Karpas-422 (cell line): ENCODE measurements at regions not wholly inside any gene's neighbourhood (a gene's known extent, or its start where the extent isn't known, plus 50 kb on each side); places are given as distances from the start of the nearest gene placed in this dataset.
A peak's percentile ranks its signal among the peaks of the same experiment; 100 is the strongest.

Experiments
- DNase-seq: peaks from one replicate; pipeline ENCODE4 v3.0.0-alpha.2; 2015
- H2AFZ ChIP-seq: fragments of 200-600 bp; sonication (generic); 2 replicates; pipeline ENCODE4 v1.6.1; 2014; ENCODE audit warnings: antibody characterized with exemption, low read length, mixed read lengths
- H3K27ac ChIP-seq: fragments of 200-600 bp; sonication (generic); 2 replicates; pipeline ENCODE4 v1.5.1; 2014; ENCODE audit warnings: mild to moderate bottlenecking, low read length, moderate library complexity
- H3K27me3 ChIP-seq: fragments of 200-600 bp; sonication (generic); 2 replicates; pipeline ENCODE4 v1.6.1; 2014; ENCODE audit warnings: low read length, mixed read lengths
- H3K36me3 ChIP-seq: fragments of 200-600 bp; sonication (generic); 2 replicates; pipeline ENCODE4 v1.6.1; 2014; ENCODE audit warnings: low read length, mixed read lengths; ENCODE audit not compliant: insufficient read depth
- H3K4me1 ChIP-seq: fragments of 200-600 bp; sonication (generic); 2 replicates; pipeline ENCODE4 v1.6.1; 2014; ENCODE audit warnings: mild to moderate bottlenecking, low read length, mixed read lengths
- H3K4me2 ChIP-seq: fragments of 200-600 bp; sonication (generic); 2 replicates; pipeline ENCODE4 v1.6.1; 2014; ENCODE audit warnings: low read length, low read depth, mild to moderate bottlenecking; ENCODE audit not compliant: poor library complexity, severe bottlenecking
- H3K4me3 ChIP-seq: fragments of 200-600 bp; sonication (generic); 2 replicates; pipeline ENCODE4 v1.5.1; 2014; ENCODE audit warnings: mild to moderate bottlenecking, antibody characterized with exemption, low read length, mixed read lengths
- H3K79me2 ChIP-seq: fragments of 200-600 bp; sonication (generic); 2 replicates; pipeline ENCODE4 v1.6.1; 2014; ENCODE audit warnings: mild to moderate bottlenecking, low read length, mixed read lengths
- H3K9ac ChIP-seq: fragments of 200-600 bp; sonication (generic); 2 replicates; pipeline ENCODE4 v1.6.0; 2014; ENCODE audit warnings: low read length
- H3K9me2 ChIP-seq: fragments of 200-600 bp; sonication (generic), shearing (Covaris generic); replicated peaks from 2 replicates; pipeline ENCODE4 v1.6.0; 2014; ENCODE audit warnings: mild to moderate bottlenecking, low read length, moderate library complexity; ENCODE audit not compliant: insufficient read depth
- H3K9me3 ChIP-seq: fragments of 300-700, 200-600 bp; sonication (generic); 2 replicates; pipeline ENCODE4 v1.6.1; 2014; ENCODE audit warnings: low read length, mixed read lengths
- H4K20me1 ChIP-seq: fragments of 200-600 bp; sonication (generic); 2 replicates; pipeline ENCODE4 v1.6.1; 2014; ENCODE audit warnings: mild to moderate bottlenecking, antibody characterized with exemption, low read length, low read depth; ENCODE audit not compliant: insufficient read depth

DNA sequence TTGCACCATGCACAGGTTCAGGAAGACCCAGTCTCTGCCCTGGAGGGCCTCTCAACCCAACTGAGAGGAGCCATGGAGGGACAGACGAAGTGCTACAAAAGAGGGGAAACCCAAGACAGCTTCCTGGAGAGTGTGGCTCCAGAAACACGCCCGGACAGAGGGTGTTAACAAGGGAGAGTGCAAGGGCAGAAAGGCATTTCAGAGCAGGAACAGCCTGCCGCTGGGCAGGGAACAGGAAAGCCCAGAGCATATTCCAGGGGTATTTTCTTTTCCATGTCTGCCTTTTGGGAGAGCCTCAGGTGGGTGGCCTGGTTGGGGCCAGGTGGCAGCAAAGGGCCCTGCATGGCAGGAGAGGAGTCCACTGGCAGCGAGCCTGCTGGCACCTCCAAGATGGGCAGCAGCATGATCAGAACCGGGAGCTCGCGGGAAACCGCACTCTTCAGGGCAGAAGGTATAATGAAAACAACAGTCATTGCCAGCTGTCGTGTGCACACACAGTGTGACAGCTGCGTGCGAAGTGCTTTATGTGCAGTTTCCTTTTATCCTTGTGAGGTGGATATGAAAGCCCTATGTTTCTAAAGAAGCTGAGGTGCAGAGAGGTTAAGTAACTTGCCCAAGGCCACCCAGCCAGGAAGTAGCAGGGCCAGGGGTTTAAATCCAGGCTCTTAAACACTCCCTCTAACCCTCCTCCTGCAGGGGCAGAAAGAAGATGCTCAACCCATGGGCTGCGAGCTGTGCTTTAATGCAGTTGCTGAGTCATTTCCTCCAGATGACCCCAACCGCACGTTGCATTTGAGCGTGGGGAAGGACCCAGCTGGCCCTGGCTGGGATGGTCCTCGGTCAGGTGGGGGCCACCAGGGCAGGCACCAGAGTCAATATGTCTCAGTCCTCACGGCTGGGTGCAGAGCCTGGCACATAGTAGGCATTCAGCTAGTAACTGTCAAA, 128.6 kb downstream of the OAT start:
- H3K4me2 ChIP-seq: no peak overlapping the region
- H3K9me3 ChIP-seq: no peaks in the 10 kb centered on the region
- no peak overlapping the region for H2AFZ ChIP-seq
- no peak overlapping the region for H3K27ac ChIP-seq
- no peak overlapping the region for H3K9ac ChIP-seq
- H3K27me3 ChIP-seq: no peaks in the 10 kb centered on the region
- no peaks in the 10 kb centered on the region for H3K36me3 ChIP-seq
- peaks cover 8% of the 10 kb centered on the region for H3K4me1 ChIP-seq
- no peaks in the 10 kb centered on the region for H4K20me1 ChIP-seq
- no peak for DNase-seq
- no peak overlapping the region for H3K4me3 ChIP-seq
- no peaks in the 10 kb centered on the region for H3K79me2 ChIP-seq
- H3K9me2 ChIP-seq: no peaks in the 10 kb centered on the region

DNA sequence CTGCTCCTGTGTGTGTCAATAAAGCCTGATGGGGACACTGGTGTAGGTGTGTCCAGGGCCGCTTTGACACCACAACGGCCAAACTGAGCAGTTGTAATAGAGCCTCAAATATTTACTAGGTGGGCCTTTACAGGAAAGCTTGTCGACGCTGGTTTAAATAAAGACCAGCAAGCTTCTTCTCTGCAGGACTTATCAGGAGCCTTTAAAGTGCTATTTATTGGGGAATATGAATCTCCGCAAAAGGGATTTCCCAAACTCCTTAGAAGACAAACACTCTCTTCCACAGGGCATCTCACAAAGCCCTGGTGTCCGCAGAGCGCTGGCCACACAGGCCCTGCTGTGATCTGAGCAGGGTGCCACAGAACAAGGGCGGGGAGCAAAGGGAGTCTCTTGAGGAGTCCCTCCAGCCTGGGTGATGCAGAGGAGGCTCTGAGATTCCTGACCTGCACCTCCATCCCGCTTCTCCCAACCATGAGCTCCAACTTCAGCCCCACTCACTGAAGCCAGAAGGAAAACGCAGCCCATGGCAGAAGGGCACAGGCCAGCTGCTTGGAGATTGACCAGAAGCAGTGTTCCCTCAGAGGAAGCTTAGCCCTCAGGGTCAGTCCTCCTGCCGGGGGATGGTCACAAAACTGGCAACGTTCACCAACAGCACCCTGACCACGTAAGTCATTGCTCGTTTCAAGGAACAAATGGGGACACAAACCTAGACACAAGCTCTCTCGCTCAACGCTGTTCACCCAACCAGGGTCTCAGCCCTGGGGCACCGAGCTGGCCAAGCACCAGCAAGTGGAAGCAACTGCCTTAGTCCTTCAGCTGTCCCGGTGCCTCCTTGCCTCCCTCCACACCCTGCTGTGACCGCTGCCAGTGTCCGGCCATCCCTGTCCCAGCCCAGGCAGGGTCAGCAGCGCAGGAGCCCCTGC, 129.5 kb downstream of the OAT start:
- Histone ChIP-seq H3K9me2 (no peaks in the 10 kb centered on the region), H3K4me2 (no peak overlapping the region), H4K20me1 (no peaks in the 10 kb centered on the region), H3K27me3 (no peaks in the 10 kb centered on the region), H3K4me3 (no peak overlapping the region), H3K27ac (no peak overlapping the region), H3K79me2 (no peaks in the 10 kb centered on the region), H2AFZ (no peak overlapping the region), H3K36me3 (no peaks in the 10 kb centered on the region), H3K9ac (no peak overlapping the region), H3K9me3 (no peaks in the 10 kb centered on the region), H3K4me1 (peaks cover 8% of the 10 kb centered on the region)
- no peak for DNase-seq

DNA sequence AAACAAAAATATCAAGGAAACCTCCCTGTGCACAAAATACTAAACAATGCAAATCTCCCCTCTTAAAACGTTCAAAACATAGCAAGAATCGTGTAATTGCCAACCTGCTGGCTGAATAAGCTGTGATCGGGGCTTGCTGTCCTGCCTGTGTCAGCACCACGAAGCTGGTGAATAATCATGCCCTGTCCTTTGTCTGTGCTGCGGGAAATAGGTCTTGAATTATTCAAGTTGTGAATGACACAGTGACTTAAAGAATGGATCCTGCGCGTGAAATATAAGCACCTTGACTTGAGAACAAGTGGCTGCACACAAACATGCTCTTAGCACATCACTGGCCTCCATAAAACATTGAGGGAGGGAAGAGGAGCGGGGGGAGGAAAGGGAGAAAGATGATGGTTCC, 130.2 kb downstream of the OAT start:
- Histone ChIP-seq H3K79me2 (no peaks in the 10 kb centered on the region), H2AFZ (no peak overlapping the region)

DNA sequence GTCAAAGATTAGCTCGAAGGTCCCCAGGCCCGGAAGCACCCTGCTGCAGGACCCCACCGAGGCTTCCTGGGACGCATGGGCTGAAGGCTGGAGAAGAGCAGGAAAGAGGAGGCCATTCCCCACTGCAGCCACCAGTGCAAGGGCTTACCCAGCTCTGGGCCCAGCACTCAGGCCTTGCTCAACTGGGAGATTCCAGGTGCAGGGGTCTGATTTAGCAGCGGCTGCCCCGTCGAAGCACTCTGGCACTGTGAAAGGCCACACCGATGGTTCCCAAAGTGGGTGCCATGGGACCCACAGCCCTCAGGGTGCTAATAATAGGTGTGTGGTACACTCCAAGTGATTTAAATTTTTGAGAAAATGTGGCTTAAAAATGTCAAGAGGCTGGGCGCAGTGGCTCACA, 130.9 kb downstream of the OAT start:
- H3K27me3 ChIP-seq: no peaks in the 10 kb centered on the region
- no peaks in the 10 kb centered on the region for H3K9me3 ChIP-seq
- no peak overlapping the region for H3K27ac ChIP-seq
- no peak overlapping the region for H3K9ac ChIP-seq
- no peak for DNase-seq
- peaks cover 8% of the 10 kb centered on the region for H3K4me1 ChIP-seq
- no peaks in the 10 kb centered on the region for H4K20me1 ChIP-seq
- no peak overlapping the region for H3K4me3 ChIP-seq
- no peak overlapping the region for H2AFZ ChIP-seq
- H3K9me2 ChIP-seq: no peaks in the 10 kb centered on the region
- no peak overlapping the region for H3K4me2 ChIP-seq
- H3K79me2 ChIP-seq: no peaks in the 10 kb centered on the region
- H3K36me3 ChIP-seq: no peaks in the 10 kb centered on the region

More for the DNA sequence above, 130.2 kb downstream of the OAT start:
- H3K27ac ChIP-seq: no peak overlapping the region
- peaks cover 8% of the 10 kb centered on the region for H3K4me1 ChIP-seq
- no peak overlapping the region for H3K4me2 ChIP-seq
- H3K27me3 ChIP-seq: no peaks in the 10 kb centered on the region
- no peak overlapping the region for H3K9ac ChIP-seq
- no peaks in the 10 kb centered on the region for H3K9me3 ChIP-seq
- no peaks in the 10 kb centered on the region for H3K9me2 ChIP-seq
- H3K4me3 ChIP-seq: no peak overlapping the region
- H3K36me3 ChIP-seq: no peaks in the 10 kb centered on the region
- DNase-seq: no peak
- H4K20me1 ChIP-seq: no peaks in the 10 kb centered on the region

DNA sequence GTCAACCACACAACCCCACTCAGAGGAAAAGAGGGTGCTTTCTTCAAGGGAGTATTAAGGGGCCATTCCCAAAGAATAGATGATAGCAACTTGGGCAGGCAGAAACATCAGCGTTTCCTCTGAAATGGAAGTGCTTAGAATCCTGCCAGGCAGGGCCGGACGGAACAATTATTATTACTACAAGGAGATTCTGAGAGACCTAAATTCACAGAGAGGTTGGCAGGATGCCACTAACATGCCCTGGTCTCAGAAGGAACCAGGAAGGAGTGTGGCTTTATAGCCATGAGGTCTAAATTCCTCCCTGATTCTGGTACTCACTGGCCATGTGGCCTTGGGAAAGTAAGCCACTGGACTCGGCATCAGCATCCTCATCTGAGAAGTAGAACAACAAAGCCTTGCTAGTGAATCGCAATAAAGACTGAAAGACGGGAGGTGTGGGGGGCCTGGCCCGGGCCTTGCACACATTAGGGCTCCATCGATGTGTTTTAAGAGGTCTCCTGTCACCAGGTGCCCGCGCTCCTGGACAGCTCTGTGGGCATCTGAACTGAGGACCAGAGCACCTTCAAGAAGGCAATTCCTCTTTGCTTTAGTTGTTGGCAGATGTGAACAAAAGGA, 131.5 kb downstream of the OAT start:
- H2AFZ ChIP-seq: no peak overlapping the region
- no peak overlapping the region for H3K4me3 ChIP-seq
- no peaks in the 10 kb centered on the region for H4K20me1 ChIP-seq
- no peaks in the 10 kb centered on the region for H3K36me3 ChIP-seq
- H3K9ac ChIP-seq: no peak overlapping the region
- no peaks in the 10 kb centered on the region for H3K9me3 ChIP-seq
- no peak overlapping the region for H3K4me2 ChIP-seq
- peaks cover 8% of the 10 kb centered on the region for H3K4me1 ChIP-seq
- H3K79me2 ChIP-seq: no peaks in the 10 kb centered on the region
- H3K27ac ChIP-seq: no peak overlapping the region
- no peaks in the 10 kb centered on the region for H3K9me2 ChIP-seq
- H3K27me3 ChIP-seq: no peaks in the 10 kb centered on the region
- no peak for DNase-seq

DNA sequence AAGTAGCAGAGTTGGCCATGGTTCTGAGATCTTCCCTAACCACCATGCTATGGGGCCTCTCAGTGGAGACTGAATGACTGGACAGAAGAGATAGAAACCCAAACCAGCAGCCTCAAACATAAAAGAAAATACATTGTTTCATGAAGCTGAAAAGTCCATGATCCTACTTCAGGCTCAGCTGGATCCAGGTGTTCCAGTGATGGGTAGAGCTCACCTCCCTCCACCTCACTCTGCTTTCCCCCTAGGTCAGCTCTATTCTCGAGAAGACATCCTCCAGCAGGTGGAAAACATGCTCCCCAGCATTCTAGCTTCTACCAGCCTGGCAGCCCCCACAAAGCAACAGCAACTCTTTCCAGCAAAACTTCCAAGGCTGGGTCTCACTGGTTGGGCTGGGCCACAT, 132.1 kb downstream of the OAT start:
- Histone ChIP-seq H3K9me2 (no peaks in the 10 kb centered on the region), H3K36me3 (no peaks in the 10 kb centered on the region), H3K4me2 (no peak overlapping the region), H3K79me2 (no peaks in the 10 kb centered on the region), H3K9me3 (no peaks in the 10 kb centered on the region), H3K27me3 (no peaks in the 10 kb centered on the region), H3K27ac (no peak overlapping the region), H4K20me1 (no peaks in the 10 kb centered on the region), H3K4me3 (no peak overlapping the region), H3K9ac (no peak overlapping the region), H3K4me1 (peaks cover 8% of the 10 kb centered on the region), H2AFZ (no peak overlapping the region)
- DNase-seq: no peak

DNA sequence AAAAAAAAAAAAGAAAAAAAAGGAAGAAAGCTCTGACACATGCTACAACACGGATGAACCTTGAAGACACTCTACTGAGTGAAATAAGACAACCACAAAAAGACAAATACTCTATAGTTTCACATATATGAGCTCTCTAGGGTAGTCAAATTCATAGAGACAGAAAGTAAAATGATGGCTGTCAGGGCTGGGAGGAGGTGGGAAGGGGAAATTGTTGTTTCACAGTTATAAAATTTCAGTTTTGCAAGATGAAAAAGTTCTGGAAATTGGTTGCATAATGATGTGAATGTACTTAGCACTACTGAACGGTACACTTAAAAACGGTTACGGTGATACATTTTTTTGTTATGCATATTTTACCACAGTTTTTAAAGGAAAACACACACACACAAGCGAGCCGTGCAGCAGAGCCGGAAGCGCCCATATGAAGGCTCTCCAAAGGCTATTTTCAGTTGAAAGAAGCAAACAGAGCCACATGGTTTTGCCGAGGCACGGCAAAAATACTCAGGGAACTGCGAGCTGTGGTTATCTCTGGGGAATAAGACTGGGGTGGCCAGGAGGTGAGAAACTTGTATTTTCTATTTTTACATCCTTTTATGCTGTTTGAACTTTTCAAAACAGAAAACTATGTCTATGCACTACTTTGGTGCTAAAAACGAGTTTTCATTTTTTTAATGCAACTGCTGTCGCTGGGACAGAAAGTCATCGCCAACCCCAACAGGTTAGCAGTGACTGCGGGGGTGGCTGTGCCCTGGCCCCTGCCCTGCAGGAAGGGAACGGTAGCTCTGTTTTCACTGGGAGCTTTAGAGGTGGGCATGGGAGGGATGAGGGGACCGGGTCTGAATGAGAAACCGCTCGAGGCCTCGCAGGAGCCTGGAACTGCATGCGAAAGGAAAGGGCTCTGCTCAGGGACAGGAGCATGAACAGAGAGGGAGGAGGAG, 132.9 kb downstream of the OAT start:
- H3K9ac ChIP-seq: no peak overlapping the region
- DNase-seq: peak; percentile 44
- peak overlapping the region; percentile 41 for H3K4me2 ChIP-seq

More for the DNA sequence above, 132.9 kb downstream of the OAT start:
- Histone ChIP-seq H4K20me1 (no peaks in the 10 kb centered on the region), H3K4me3 (no peak overlapping the region), H3K36me3 (no peaks in the 10 kb centered on the region), H3K9me3 (no peaks in the 10 kb centered on the region), H3K27ac (no peak overlapping the region), H3K9me2 (no peaks in the 10 kb centered on the region), H3K27me3 (no peaks in the 10 kb centered on the region), H3K4me1 (peaks cover 8% of the 10 kb centered on the region), H3K79me2 (no peaks in the 10 kb centered on the region), H2AFZ (0 out of 2 replicates have a peak overlapping the region, but pooled peaks have one; percentile 20)
